GM12891 (cell line): ENCODE measurements at regions not wholly inside any gene's neighbourhood (a gene's known extent, or its start where the extent isn't known, plus 50 kb on each side); places are given as distances from the start of the nearest gene placed in this dataset.

Experiments
- PAX5 ChIP-seq: IDR thresholded peaks from 2 replicates; pipeline ENCODE4 v1.6.1; 2011; ENCODE audit warnings: low read length, moderate library complexity, mild to moderate bottlenecking; ENCODE audit not compliant: insufficient read depth, severe bottlenecking
- POLR2A ChIP-seq: IDR thresholded peaks from 2 replicates; pipeline ENCODE4 v1.6.1; 2011; ENCODE audit warnings: low read depth, low read length, control low read depth
- POLR2AphosphoS5 ChIP-seq: IDR thresholded peaks from 2 replicates; pipeline ENCODE4 v1.6.1; 2011; ENCODE audit warnings: low read depth, low read length, control low read depth
- TAF1 ChIP-seq: IDR thresholded peaks from 2 replicates; pipeline ENCODE4 v1.6.1; 2011; ENCODE audit warnings: low read depth, low read length, control low read depth

DNA sequence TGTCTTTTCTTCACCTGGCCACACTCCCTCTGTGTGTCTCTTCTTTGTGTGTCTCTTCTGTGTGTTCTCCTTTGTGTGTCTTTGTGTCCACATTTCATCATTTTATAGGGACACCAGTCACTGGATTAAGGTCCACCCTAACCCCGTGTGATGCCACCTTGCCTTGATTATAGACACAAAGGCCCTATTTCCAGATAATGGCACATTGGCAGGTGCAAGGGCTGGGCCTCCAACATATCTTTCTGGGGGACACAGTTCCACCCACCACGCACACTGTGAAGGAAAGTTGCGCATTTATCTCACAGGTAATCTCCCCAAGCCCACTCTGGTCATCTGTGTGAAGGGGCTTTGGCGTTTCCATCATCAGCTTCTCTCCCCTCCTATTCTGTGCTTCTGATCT lies 334.6 kb upstream of the IRX1 start:
- TF ChIP-seq POLR2A = no peak
- no peak for TF ChIP-seq PAX5
- no peak for TF ChIP-seq POLR2AphosphoS5
- TF ChIP-seq TAF1 = no peak
